ENCODE measurements at regions not wholly inside any gene's neighbourhood (a gene's known extent, or its start where the extent isn't known, plus 50 kb on each side); places are given as distances from the start of the nearest gene placed in this dataset.

DNA sequence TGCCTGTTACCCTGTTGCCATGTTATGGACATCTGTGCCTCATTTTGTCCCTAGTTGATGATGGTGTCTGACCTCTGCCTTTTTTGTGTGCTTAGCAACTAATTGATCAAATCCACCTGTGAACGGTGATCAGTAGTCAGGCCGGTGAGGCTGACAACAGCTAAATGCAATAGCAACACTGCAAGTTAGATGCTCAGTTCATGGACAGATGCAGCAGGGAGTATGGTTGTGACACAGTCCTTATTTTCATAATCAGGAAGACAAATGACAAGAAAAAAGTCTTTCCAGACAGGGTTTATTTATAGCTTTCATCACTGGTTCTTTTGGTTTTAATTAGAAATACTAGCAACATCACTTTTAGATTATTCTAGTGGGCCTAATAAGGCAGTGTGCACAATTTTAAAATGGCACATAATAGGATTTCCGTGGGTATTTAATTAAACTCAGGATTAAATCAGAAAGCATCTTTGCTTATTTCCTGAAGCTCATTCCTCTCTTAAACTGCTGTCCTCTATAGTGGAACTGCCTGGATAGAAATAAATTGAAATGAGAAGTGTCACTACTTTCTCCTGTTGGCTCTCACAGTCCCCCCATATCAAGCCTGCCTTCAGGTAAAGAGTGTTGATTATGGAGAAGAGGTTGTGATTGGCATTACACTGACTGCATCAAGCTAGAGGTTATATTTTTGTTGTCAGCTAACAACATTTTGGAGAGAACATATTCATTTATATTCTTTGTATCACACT lies 281.1 kb upstream of the NAV3 start:
- no peak overlapping the region for H4K8ac ChIP-seq (ENCODE audit: low read depth in 2 of 2, low read length in 2 of 2)
- no peak overlapping the region for H3K18ac ChIP-seq (ENCODE audit: low read depth, low read length)
- no peak overlapping the region for H4K91ac ChIP-seq (ENCODE audit: insufficient read depth, low read depth, low read length)
- dilution Hi-C loops (cut with HindIII; ENCODE audit: low sequenced_read_pairs, unreplicated experiment): no loop called here
- WGBS, 2 experiments (ENCODE audit: extremely low coverage in 2 of 2, insufficient read length in 1 of 2): no CpG with 5 or more reads among the region's 3 CpGs
- no peak overlapping the region for H2BK20ac ChIP-seq (ENCODE audit: low read depth, low read length)
- H3K56ac ChIP-seq (ENCODE audit: extremely low read depth, insufficient read depth, low read length): no peak overlapping the region
- no peak overlapping the region for H3K4me2 ChIP-seq (ENCODE audit: low read depth, low read length)
- peaks cover 4% of the 10 kb centered on the region; the same call in 1 of the 2 replicates for H3K27me3 ChIP-seq (ENCODE audit: control insufficient read depth, insufficient read depth, low read length)
- H2AK9ac ChIP-seq (replicated peaks; ENCODE audit: low read depth, low read length, poor library complexity): no peak overlapping the region
- no peak overlapping the region for H4K5ac ChIP-seq (ENCODE audit: low read depth, low read length)
- H2BK120ac ChIP-seq (ENCODE audit: low read depth, low read length): no peak overlapping the region
- no peak overlapping the region for H2BK5ac ChIP-seq (ENCODE audit: low read depth, low read length, poor library complexity, severe bottlenecking)
- H3K79me1 ChIP-seq (ENCODE audit: low read depth in 1 of 2, low read length in 2 of 2): no peaks in the 10 kb centered on the region
- DNase-seq: no peak
- no peaks in the 10 kb centered on the region for H3K9me1 ChIP-seq (ENCODE audit: insufficient read depth, low read length)
- H2BK15ac ChIP-seq (ENCODE audit: low read depth, low read length): no peak overlapping the region
- no TSS peak for BruUV-seq (replicated peaks)
- no peak overlapping the region for H3K4ac ChIP-seq (ENCODE audit: low read depth, low read length)
- H3K36me3 ChIP-seq (ENCODE audit: control insufficient read depth, insufficient read depth, low read length): no peaks in the 10 kb centered on the region
- H2AK5ac ChIP-seq (ENCODE audit: low read depth, low read length): no peak overlapping the region
- in situ Hi-C loops (cut with MboI; ENCODE audit: low sequenced_read_pairs): no loop called here
- POLR2A ChIA-PET (ENCODE audit: unreplicated experiment): no interaction called here
- no peaks in the 10 kb centered on the region for H3K9me3 ChIP-seq (ENCODE audit: control insufficient read depth, insufficient read depth, low read length)
- H3K4me3 ChIP-seq (ENCODE audit: insufficient read depth, low read depth, low read length): no peak overlapping the region
- H3K14ac ChIP-seq (replicated peaks; ENCODE audit: low read depth, low read length): no peak overlapping the region
- H3K9ac ChIP-seq (ENCODE audit: low read depth, low read length): no peak overlapping the region
- intact Hi-C loops (cut with micrococcal nuclease): no loop called here
- no peak for ATAC-seq (ENCODE audit: low read depth)
- no peaks in the 10 kb centered on the region for H3K4me1 ChIP-seq (ENCODE audit: control insufficient read depth, insufficient read depth, low read length)
- CTCF ChIA-PET: no interaction called here
- no peak for TF ChIP-seq NFE2L2 (IDR thresholded peaks at IDR 0.05; ENCODE audit: low read depth, low read length)
- TF ChIP-seq, protein P1, sequence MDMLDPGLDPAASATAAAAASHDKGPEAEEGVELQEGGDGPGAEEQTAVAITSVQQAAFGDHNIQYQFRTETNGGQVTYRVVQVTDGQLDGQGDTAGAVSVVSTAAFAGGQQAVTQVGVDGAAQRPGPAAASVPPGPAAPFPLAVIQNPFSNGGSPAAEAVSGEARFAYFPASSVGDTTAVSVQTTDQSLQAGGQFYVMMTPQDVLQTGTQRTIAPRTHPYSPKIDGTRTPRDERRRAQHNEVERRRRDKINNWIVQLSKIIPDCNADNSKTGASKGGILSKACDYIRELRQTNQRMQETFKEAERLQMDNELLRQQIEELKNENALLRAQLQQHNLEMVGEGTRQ (IDR thresholded peaks at IDR 0.05; ENCODE audit: low read depth, low read length): no peak
- no peak for TF ChIP-seq BHLHE40 (IDR thresholded peaks at IDR 0.05; ENCODE audit: low read depth, low read length)
- TF ChIP-seq POLR2A (IDR thresholded peaks at IDR 0.05; ENCODE audit: low read depth, low read length): no peak
- TF ChIP-seq MXI1 (IDR thresholded peaks at IDR 0.05; ENCODE audit: borderline replicate concordance, low read depth, low read length): no peak
- TF ChIP-seq MAZ (IDR thresholded peaks at IDR 0.05; ENCODE audit: borderline replicate concordance, low read depth, low read length): no peak
- TF ChIP-seq, protein P2, sequence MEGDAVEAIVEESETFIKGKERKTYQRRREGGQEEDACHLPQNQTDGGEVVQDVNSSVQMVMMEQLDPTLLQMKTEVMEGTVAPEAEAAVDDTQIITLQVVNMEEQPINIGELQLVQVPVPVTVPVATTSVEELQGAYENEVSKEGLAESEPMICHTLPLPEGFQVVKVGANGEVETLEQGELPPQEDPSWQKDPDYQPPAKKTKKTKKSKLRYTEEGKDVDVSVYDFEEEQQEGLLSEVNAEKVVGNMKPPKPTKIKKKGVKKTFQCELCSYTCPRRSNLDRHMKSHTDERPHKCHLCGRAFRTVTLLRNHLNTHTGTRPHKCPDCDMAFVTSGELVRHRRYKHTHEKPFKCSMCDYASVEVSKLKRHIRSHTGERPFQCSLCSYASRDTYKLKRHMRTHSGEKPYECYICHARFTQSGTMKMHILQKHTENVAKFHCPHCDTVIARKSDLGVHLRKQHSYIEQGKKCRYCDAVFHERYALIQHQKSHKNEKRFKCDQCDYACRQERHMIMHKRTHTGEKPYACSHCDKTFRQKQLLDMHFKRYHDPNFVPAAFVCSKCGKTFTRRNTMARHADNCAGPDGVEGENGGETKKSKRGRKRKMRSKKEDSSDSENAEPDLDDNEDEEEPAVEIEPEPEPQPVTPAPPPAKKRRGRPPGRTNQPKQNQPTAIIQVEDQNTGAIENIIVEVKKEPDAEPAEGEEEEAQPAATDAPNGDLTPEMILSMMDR (conservative IDR thresholded peaks at IDR 0.05; ENCODE audit: low read depth, low read length): no peak
- no peak for TF ChIP-seq CEBPB (IDR thresholded peaks at IDR 0.05; ENCODE audit: low read depth, low read length)
- H3K23ac ChIP-seq (ENCODE audit: low read depth, low read length): no peak overlapping the region
- H3K27ac ChIP-seq (ENCODE audit: insufficient read depth, low read length): no peak overlapping the region
- H2AFZ ChIP-seq (replicated peaks; ENCODE audit: low read length, poor library complexity): no peak overlapping the region
- H4K20me1 ChIP-seq (ENCODE audit: insufficient read depth, low read length): no peaks in the 10 kb centered on the region

Data from IMR-90 (cell line).